IMR-90 (cell line): ENCODE measurements at regions not wholly inside any gene's neighbourhood (a gene's known extent, or its start where the extent isn't known, plus 50 kb on each side); places are given as distances from the start of the nearest gene placed in this dataset.

Experiments
- ATAC-seq: fragments of 200-7000 bp; cut with Tn5 transposase; 2 replicates; pipeline ENCODE4 v1.9.1; 2020; ENCODE audit warnings: low read depth, mild to moderate bottlenecking, moderate library complexity
- BruUV-seq: library from RNA; stranded (reverse); fragments of 400-500 nt; replicated peaks from 2 replicates; lab custom pipeline; 2021; lab: Mats Ljungman, UMichigan
- CTCF ChIA-PET: fragments of 300-600 bp; formaldehyde crosslinking; extraction: SDS; loops from one replicate; lab custom pipeline; 2021; ENCODE audit warnings: antibody characterized with exemption; lab: Yijun Ruan, JAX
- POLR2A ChIA-PET: fragments of 300-600 bp; sonication (Branson Sonifier 250); formaldehyde crosslinking; loops from one replicate; lab custom pipeline; 2022; ENCODE audit warnings: antibody characterized with exemption; ENCODE audit not compliant: unreplicated experiment; lab: Charles Lee
- DNase-seq: peaks from one replicate; pipeline ENCODE4 v3.0.0; 2013
- H2AFZ ChIP-seq: replicated peaks from 2 replicates; pipeline ENCODE3; 2013; ENCODE audit warnings: low read length, mild to moderate bottlenecking; ENCODE audit not compliant: poor library complexity
- H2AK5ac ChIP-seq: 2 replicates; pipeline ENCODE4 v1.6.1; 2013; ENCODE audit warnings: low read depth, low read length, inconsistent platforms
- H2AK9ac ChIP-seq: replicated peaks from 2 replicates; pipeline ENCODE3; 2013; ENCODE audit warnings: mild to moderate bottlenecking, low read depth, low read length, moderate library complexity; ENCODE audit not compliant: poor library complexity
- H2BK120ac ChIP-seq: 2 replicates; pipeline ENCODE4 v1.6.1; 2013; ENCODE audit warnings: low read depth, low read length, inconsistent platforms
- H2BK15ac ChIP-seq: 3 replicates; pipeline ENCODE4 v1.6.1; 2013; ENCODE audit warnings: low read depth, low read length, inconsistent platforms
- H2BK20ac ChIP-seq: 2 replicates; pipeline ENCODE4 v1.6.1; 2013; ENCODE audit warnings: low read depth, mild to moderate bottlenecking, inconsistent platforms, low read length, moderate library complexity
- H2BK5ac ChIP-seq: 2 replicates; pipeline ENCODE4 v1.6.1; 2013; ENCODE audit warnings: mild to moderate bottlenecking, low read depth, low read length, inconsistent platforms; ENCODE audit not compliant: poor library complexity, severe bottlenecking
- H3K14ac ChIP-seq: replicated peaks from 2 replicates; pipeline ENCODE4 v1.6.1; 2013; ENCODE audit warnings: low read depth, low read length, inconsistent platforms
- H3K18ac ChIP-seq: 2 replicates; pipeline ENCODE4 v1.6.1; 2013; ENCODE audit warnings: low read depth, low read length, control low read depth
- H3K23ac ChIP-seq: 2 replicates; pipeline ENCODE4 v1.6.1; 2013; ENCODE audit warnings: low read depth, low read length, inconsistent platforms
- H3K27ac ChIP-seq: 2 replicates; pipeline ENCODE4 v1.5.1; 2013; ENCODE audit warnings: mild to moderate bottlenecking, control low read depth, low read length; ENCODE audit not compliant: insufficient read depth
- H3K27me3 ChIP-seq: 2 replicates; pipeline ENCODE4 v1.6.1; 2013; ENCODE audit warnings: low read length; ENCODE audit not compliant: control insufficient read depth, insufficient read depth
- H3K36me3 ChIP-seq: 2 replicates; pipeline ENCODE4 v1.6.1; 2013; ENCODE audit warnings: low read length, mixed read lengths; ENCODE audit not compliant: control insufficient read depth, insufficient read depth
- H3K4ac ChIP-seq: 2 replicates; pipeline ENCODE4 v1.6.1; 2013; ENCODE audit warnings: low read depth, low read length, inconsistent platforms
- H3K4me1 ChIP-seq: 2 replicates; pipeline ENCODE4 v1.6.1; 2013; ENCODE audit warnings: low read length, mixed read lengths; ENCODE audit not compliant: control insufficient read depth, insufficient read depth
- H3K4me2 ChIP-seq: 2 replicates; pipeline ENCODE4 v1.6.1; 2013; ENCODE audit warnings: low read depth, mild to moderate bottlenecking, control low read depth, low read length, moderate library complexity
- H3K4me3 ChIP-seq: 2 replicates; pipeline ENCODE4 v1.5.1; 2013; ENCODE audit warnings: low read depth, mild to moderate bottlenecking, control low read depth, low read length, moderate library complexity; ENCODE audit not compliant: insufficient read depth
- H3K56ac ChIP-seq: 2 replicates; pipeline ENCODE4 v1.6.1; 2013; ENCODE audit warnings: low read length, inconsistent platforms; ENCODE audit not compliant: insufficient read depth; ENCODE audit errors: extremely low read depth
- H3K79me1 ChIP-seq, 2 experiments: 2 replicates each; pipeline ENCODE4 v1.6.1; 2013; ENCODE audit warnings: low read length in 2 of 2, inconsistent platforms in 1 of 2, low read depth in 1 of 2
- H3K9ac ChIP-seq: 2 replicates; pipeline ENCODE4 v1.6.1; 2013; ENCODE audit warnings: low read depth, low read length, control low read depth
- H3K9me1 ChIP-seq: 2 replicates; pipeline ENCODE4 v1.6.1; 2013; ENCODE audit warnings: low read length, inconsistent platforms; ENCODE audit not compliant: insufficient read depth
- H3K9me3 ChIP-seq: 2 replicates; pipeline ENCODE4 v1.6.1; 2013; ENCODE audit warnings: low read length; ENCODE audit not compliant: control insufficient read depth, insufficient read depth
- H4K20me1 ChIP-seq: 2 replicates; pipeline ENCODE4 v1.6.1; 2013; ENCODE audit warnings: low read length, inconsistent platforms; ENCODE audit not compliant: insufficient read depth
- H4K5ac ChIP-seq: 2 replicates; pipeline ENCODE4 v1.6.1; 2013; ENCODE audit warnings: mild to moderate bottlenecking, low read depth, low read length, control low read depth
- H4K8ac ChIP-seq, 2 experiments: 2 replicates each; pipeline ENCODE4 v1.6.1; 2013; ENCODE audit warnings: low read depth in 2 of 2, low read length in 2 of 2, control low read depth in 1 of 2, inconsistent platforms in 1 of 2
- H4K91ac ChIP-seq: 2 replicates; pipeline ENCODE4 v1.6.1; 2013; ENCODE audit warnings: low read depth, low read length, inconsistent platforms; ENCODE audit not compliant: insufficient read depth
- CEBPB ChIP-seq: IDR thresholded peaks from 2 replicates; pipeline ENCODE4 v1.6.1; 2012; ENCODE audit warnings: low read depth, low read length, improper control_type of control experiment
- CHD1 ChIP-seq: IDR thresholded peaks from 2 replicates; pipeline ENCODE4 v1.6.1; 2012; ENCODE audit warnings: low read depth, low read length, improper control_type of control experiment
- MAZ ChIP-seq: IDR thresholded peaks from 2 replicates; pipeline ENCODE4 v1.6.1; 2012; ENCODE audit warnings: low read depth, mild to moderate bottlenecking, low read length, improper control_type of control experiment, moderate library complexity, borderline replicate concordance
- MXI1 ChIP-seq: IDR thresholded peaks from 2 replicates; pipeline ENCODE4 v1.6.1; 2012; ENCODE audit warnings: low read depth, mild to moderate bottlenecking, low read length, moderate library complexity, borderline replicate concordance
- NFE2L2 ChIP-seq: fragments of 150-350 bp; IDR thresholded peaks from 2 replicates; pipeline ENCODE4 v1.6.1; 2016; ENCODE audit warnings: low read depth, mild to moderate bottlenecking, low read length
- RCOR1 ChIP-seq: IDR thresholded peaks from 2 replicates; pipeline ENCODE4 v1.6.1; 2012; ENCODE audit warnings: mild to moderate bottlenecking, low read length, improper control_type of control experiment; ENCODE audit not compliant: insufficient replicate concordance
- SMC3 ChIP-seq: fragments of 150-350 bp; IDR thresholded peaks from 2 replicates; pipeline ENCODE4 v1.6.1; 2016; ENCODE audit warnings: low read depth, mild to moderate bottlenecking, antibody characterized with exemption, low read length, moderate library complexity
- WGBS, 2 experiments: methylation state at CpG; one replicate each; pipeline versions ENCODE4 v1.1.5 to v1.1.7; 2013; ENCODE audit warnings: missing lambda C conversion rate in 2 of 2; ENCODE audit not compliant: insufficient read length in 1 of 2; ENCODE audit errors: extremely low coverage in 2 of 2; 5-methylcytosine and 5-hydroxymethylcytosine counted together
- dilution Hi-C: fragments of 300-500 bp; cut with HindIII; formaldehyde crosslinking; loops from one replicate; pipeline ENCODE4 v1.14.3; 2018; ENCODE audit warnings: low sequenced_read_pairs; ENCODE audit not compliant: unreplicated experiment
- in situ Hi-C: fragments of 300-500 bp; cut with MboI; formaldehyde crosslinking; loops from 3 replicates; pipeline ENCODE4 v1.14.3; 2019; ENCODE audit warnings: low sequenced_read_pairs, inconsistent platforms, mixed read lengths
- intact Hi-C: fragments of 100-400 bp; cut with micrococcal nuclease; formaldehyde crosslinking; loops from 2 replicates; pipeline ENCODE4 v1.10.0; 2022

- TF ChIP-seq CEBPB = no peak
- no peak for TF ChIP-seq NFE2L2
Observed at GRCh38 chr10:120666308-120666707, 184.9 kb upstream of the WDR11 start (continued).

GRCh38 chr10:120667276-120667675, 183.9 kb upstream of the WDR11 start:
- ATAC-seq = no peak
- no peak overlapping the region for H3K18ac ChIP-seq
- dilution Hi-C loops = no loop called here
- in situ Hi-C loops = no loop called here
- no peak overlapping the region for H2AK5ac ChIP-seq
- intact Hi-C loops = no loop called here
- no CpG with 5 or more reads among the region's 4 CpGs for WGBS, 2 experiments
- H3K56ac ChIP-seq = no peak overlapping the region
- H3K79me1 ChIP-seq = no peaks in the 10 kb centered on the region
- H3K4me2 ChIP-seq = no peak overlapping the region
- H4K91ac ChIP-seq = no peak overlapping the region
- H4K20me1 ChIP-seq = no peaks in the 10 kb centered on the region
- no peak for TF ChIP-seq MAZ
- no peak for TF ChIP-seq MXI1
- TF ChIP-seq CHD1 = no peak
- no peak for TF ChIP-seq SMC3
- TF ChIP-seq RCOR1 = no peak
- no peak overlapping the region for H3K23ac ChIP-seq
- H3K36me3 ChIP-seq = no peaks in the 10 kb centered on the region
- H2AFZ ChIP-seq = no peak overlapping the region
- DNase-seq = no peak
- no peaks in the 10 kb centered on the region for H3K4me1 ChIP-seq
- H4K5ac ChIP-seq = no peak overlapping the region
- H4K8ac ChIP-seq = no peak overlapping the region
- CTCF ChIA-PET = interaction anchor here (0.6 kb wide), 1 partner anchor 56 kb away, joined by 4 read pairs; no protein-coding TSS in a partner anchor
- H2BK20ac ChIP-seq = no peak overlapping the region
- peaks cover 13% of the 10 kb centered on the region for H3K9me3 ChIP-seq
- H3K4ac ChIP-seq = no peak overlapping the region
- H3K14ac ChIP-seq = no peak overlapping the region
- POLR2A ChIA-PET = no interaction called here
- no peak overlapping the region for H2BK120ac ChIP-seq
- no peak overlapping the region for H2BK15ac ChIP-seq
- H3K9ac ChIP-seq = no peak overlapping the region
- no peak overlapping the region for H3K4me3 ChIP-seq
- H3K9me1 ChIP-seq = no peaks in the 10 kb centered on the region
- no peak overlapping the region for H2AK9ac ChIP-seq
- H3K27ac ChIP-seq = no peak overlapping the region
- no peaks in the 10 kb centered on the region for H3K27me3 ChIP-seq
- no TSS peak for BruUV-seq
- H2BK5ac ChIP-seq = no peak overlapping the region
